NCI-H2227 treated with DMSO at 0.1 percent for 48 hours (cell line): ENCODE measurements at regions not wholly inside any gene's neighbourhood (a gene's known extent, or its start where the extent isn't known, plus 50 kb on each side); places are given as distances from the start of the nearest gene placed in this dataset.
"Not testable (repeated sequence)": the region's sequence is repeated elsewhere in the genome, so short reads cannot be mapped to it uniquely, and the experiment has no call there.

ENCODE experiments used
- DNase-seq: peaks from one replicate; lab custom pipeline; 2025; lab: John Stamatoyannopoulos, UW

DNA sequence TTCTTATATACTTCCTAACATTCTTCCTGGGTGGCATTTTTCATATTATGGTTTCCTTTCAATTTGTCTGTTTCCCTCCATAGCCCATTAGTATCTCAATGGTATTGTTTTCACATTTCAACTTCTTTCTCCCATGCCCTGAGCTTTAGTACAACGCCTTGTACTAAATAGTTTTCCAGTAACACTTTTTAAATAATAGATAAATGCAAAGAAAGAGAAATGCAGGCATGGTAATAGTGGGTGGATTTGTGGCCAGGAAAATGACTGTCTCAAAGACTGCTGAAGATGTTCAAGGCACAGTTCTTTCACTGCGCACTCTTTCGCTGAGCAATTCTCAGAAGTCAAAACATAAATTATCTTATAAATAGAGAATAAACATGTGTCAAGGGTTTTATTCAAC lies 145.1 kb downstream of the LCA5 start:
- no peak for DNase-seq

GRCh38 chr6:79391480-79391879 lies 145.8 kb downstream of the LCA5 start:
- DNase-seq = no peak

DNA sequence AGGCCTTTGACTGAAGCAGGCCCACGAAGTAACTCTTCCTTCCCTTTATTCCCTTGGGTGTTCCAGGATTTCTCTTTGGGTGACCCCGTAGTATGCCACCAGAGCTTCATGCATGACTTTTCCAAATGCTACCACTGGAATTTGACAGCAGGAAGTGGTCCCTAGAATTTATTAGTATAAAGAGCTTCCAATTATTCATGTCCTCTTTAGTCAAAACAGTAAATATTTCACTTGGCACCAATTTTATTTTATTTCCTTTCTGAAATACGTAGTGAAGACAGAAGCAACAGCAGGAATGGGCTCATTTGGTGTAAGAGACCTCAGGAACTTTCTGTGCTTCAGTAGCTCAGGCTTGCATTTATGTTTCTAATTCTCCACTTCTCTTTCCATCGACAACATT lies 151.3 kb downstream of the LCA5 start:
- DNase-seq = no peak

DNA sequence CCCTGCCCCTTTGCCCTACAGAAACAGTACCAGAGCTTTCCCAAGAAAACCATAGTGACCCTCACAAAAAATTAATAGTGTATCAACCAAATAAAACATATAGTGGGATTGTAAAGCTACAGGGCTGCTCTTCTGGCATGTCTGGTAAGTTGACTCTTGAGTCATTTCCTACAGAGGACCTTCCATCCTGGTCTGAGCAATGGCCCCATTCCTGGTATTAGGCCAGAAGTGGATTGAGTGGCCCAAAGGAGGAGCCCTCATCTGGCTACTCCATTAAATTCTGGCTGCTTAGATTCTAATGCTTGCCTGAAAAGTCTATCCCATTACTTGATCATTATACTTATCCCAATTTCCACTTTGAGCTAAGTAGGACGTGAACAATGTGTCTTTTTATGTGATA lies 150.9 kb upstream of the HMGN3 start:
- DNase-seq = no peak

DNA sequence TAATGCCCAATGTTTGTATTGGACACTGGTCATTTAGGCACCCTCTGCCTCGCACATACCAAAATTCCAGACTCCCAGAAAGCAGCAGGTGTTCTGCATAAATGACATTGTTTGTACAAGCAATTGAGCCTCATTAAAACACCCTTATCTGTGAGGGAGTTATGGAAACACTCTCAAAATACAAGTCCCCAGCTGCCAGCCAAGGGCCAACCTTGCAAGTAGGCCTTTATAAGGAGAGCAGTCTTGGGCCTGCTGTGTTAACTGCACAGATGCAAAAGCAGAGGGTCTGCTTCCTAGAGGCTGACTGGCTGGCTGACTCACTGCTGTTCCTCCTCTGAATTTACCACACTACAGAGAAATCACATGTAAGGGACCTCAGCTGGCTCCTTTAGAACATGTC lies 150.4 kb upstream of the HMGN3 start:
- no peak for DNase-seq

GRCh38 chr6:79378957-79379356 lies 144.5 kb upstream of the HMGN3 start:
- DNase-seq = no peak

- DNase-seq = no peak
Measured at GRCh38 chr6:79377888-79378348, 143.4 kb upstream of the HMGN3 start.

- DNase-seq = no peak
Measured at GRCh38 chr6:79377047-79377446, 142.6 kb upstream of the HMGN3 start.

DNA sequence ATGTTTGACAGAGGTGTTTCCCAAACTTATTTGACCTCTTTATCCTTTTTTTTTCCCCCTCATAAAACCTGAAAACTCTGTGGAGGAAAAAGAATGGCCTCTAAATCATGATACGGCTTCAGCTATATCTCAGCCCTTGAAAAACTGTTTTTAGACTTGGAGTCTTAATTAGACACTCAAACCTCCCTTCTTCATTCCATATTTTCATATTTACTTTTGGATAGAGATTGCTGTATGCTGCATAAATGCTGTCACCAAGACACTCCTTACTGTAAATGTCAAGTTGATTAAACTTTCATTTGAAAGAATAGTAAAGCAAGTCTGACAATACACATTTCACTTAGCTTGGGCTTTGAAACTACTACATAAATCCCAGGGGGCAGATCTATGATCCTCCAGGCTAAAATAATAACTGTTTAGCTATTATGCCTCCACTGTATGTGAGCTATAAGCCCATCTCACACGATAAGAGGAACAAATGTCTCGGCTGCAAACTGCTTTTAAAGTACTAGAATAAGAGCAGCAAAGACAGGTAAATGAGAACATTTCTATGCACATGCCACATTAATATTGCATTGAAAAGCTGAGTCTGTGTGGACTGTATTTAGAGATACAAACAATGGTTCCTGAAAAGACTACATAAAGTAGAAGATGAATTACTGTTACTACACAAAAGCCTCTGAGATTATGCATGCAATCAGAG lies 141.3 kb upstream of the HMGN3 start:
- DNase-seq = no peak

DNA sequence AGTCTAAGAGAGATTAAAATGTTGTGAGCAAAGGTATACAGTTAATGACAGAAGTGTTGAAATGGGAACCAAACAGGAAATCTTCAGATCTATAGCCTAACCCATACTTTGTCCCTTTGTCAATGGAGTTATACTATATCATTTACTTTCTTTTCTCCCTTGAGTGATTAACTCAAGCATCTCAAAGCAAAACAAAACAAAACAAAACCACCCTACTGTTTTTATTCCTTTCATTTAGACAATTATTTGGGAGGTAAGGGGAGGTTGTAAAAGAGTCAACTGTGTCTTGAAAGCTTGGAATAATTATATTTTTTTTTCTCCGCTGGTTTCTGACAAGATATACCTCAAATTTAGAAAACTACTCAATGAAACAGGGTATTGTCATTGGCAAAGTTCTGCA lies 139.8 kb upstream of the HMGN3 start:
- DNase-seq = no peak

- DNase-seq = no peak
Measured at GRCh38 chr6:79373880-79374279, 139.4 kb upstream of the HMGN3 start.

DNA sequence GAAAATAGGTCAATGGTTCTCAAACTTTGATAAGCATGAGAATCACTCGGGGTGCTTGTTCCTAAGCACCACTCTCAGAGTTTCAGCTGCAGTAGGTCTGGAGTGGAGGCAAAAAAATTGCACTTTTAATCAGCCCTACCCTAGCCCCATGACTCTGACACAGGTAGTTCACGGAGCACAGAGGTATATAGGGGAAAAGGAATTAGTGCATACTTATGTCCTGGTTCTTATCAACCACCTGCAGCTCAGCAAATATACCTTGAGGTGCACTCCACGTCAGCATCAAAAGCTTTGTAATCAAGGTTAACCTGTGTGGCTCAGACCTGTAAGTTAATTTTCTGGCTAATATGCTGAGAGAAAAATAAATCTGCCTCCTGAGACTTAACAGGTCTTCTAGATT lies 138.8 kb upstream of the HMGN3 start:
- no peak for DNase-seq

DNA sequence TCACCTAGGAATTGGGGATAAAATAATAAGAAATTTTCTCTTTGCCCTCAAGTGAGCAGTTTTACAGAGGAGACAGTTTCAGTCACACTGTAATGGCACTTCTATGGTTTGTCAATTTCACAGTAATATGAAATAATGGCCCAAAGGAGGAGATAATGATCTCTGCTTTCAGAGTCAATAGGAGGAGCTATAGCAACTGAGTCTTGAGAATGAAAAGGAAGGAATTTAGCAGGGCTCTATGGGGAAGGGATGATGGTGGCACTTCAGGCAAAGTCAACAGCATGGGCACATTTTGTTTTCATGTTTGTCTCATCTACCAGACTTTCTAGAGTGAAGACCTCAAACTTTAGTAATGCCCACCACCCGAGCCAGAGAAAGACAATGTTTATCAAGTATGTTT lies 138.3 kb upstream of the HMGN3 start:
- DNase-seq = no peak

- no peak for DNase-seq
Measured at GRCh38 chr6:79369026-79369425, 134.5 kb upstream of the HMGN3 start.

DNA sequence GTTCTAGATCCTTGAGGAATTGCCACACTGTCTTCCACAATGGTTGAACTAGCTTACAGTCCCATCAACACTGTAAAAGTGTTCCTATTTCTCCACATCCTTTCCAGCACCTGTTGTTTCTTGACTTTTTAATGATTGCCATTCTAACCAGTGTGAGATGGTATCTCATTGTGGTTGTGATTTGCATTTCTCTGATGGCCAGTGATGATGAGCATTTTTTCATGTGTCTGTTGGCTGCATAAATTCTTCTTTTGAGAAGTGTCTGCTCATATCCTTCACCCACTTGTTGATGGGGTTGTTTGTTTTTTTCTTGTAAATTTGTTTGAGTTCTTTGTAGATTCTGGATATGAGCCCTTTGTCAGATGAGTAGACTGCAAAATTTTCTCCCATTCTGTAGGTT lies 129.0 kb upstream of the HMGN3 start:
- DNase-seq = not testable (repeated sequence)

DNA sequence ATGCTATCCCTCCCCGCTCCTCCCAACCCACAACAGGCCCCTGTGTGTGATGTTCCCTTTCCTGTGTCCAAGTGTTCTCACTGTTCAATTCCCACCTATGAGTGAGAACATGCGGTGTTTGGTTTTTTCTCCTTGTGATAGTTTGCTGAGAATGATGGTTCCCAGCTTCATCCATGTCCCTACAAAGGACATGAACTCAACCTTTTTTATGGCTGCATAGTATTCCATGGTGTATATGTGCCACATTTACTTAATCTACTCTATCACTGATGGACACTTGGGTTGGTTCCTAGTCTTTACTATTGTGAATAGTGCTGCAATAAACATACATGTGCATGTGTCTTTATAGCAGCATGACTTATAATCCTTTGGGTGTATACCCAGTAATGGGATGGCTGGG lies 126.6 kb upstream of the HMGN3 start:
- not testable (repeated sequence) for DNase-seq

GRCh38 chr6:79353226-79353625 lies 118.7 kb upstream of the HMGN3 start:
- no peak for DNase-seq

- no peak for DNase-seq
Measured at GRCh38 chr6:79338493-79338892, 104.0 kb upstream of the HMGN3 start.

GRCh38 chr6:79335133-79335674 lies 100.7 kb upstream of the HMGN3 start:
- no peak for DNase-seq

DNA sequence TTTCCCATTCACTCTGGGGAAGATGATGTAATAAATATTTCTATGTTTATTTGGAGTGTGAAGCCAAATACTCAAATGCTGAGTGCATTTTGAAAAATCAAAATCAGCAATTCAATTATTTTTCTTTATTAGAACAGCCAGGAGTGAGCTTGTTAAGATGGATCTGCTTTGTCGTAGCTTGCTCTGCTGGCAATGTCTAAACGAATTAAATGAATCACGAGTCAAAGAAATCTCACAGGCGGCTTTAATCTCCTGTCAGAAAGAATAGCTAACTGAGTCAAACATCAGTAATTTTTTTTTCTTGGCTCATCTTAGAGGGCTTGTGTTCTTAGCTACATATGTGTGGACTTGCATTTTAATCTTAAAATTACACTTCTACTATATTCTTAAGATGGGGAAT lies 100.2 kb upstream of the HMGN3 start:
- DNase-seq = no peak

DNA sequence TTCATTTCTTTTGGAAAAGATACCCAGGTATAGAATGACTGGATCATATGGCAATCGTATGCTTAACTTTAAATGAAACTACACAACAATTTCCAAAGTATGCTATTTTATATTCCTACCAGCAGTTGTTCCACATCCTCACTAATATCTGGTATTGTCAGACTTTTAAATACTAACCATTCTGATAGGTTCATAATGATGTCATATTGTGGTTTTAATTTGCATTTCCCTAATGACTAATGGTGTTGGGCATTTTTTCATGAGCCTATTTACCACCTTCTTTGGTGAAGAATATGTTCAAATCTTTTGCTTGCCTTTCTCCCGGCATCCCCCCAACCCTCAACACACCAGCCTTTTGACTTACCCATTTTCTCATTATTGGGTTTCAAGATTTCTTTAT lies 96.2 kb upstream of the HMGN3 start:
- DNase-seq = no peak

DNA sequence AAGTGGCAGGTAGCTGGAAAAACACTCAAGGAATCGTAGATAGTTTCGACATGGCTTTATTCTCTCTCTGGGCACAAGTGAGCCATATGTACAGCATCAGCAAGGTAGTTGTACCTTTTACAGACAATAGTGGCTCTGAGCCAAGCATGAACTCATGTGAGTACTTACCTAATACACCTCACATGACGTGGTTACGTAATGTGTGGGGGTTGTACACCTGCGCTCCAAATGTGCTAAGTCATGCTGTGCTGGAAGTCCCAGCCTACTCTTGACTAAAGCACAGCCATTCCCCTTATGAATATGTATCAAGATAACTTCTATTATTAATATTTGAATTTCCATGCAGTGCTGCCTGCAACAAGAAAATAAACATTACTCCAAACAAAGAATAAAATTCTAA lies 78.8 kb upstream of the HMGN3 start:
- no peak for DNase-seq

DNA sequence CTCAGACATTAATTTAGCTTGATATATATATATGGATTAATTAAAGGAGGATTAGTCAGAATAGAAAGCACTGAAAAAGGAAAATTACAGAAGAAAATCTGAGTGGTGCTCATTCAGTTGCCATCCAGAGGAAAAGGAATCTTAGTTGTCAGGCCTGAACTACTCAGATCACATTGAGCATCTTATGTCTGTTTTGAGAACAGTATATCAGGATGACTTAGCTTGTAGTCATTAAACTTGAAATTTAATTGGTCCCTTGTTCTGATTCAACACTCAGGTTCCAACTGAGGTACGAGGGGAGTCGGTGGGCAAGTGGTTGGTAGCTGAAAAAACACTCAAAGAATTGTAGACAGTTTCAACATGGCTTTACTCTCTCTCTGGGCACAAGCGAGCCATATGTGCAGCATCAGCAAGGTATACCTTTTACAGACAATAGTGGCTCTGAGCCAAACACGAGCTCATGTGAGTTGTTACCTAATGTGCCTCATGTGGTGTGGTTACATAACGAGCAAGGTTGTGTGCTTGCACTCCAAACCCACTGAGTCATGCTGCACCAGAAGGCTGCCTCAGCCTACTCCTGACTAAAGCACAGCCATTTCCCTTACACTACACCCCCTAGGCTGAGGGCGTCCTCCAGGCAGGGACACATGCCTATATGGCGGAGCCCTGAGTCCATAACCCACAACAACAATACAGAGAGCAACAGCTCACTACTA lies 73.0 kb upstream of the HMGN3 start:
- no peak for DNase-seq

- no peak for DNase-seq
Measured at GRCh38 chr6:79305020-79305419, 70.5 kb upstream of the HMGN3 start.
